Smooth muscle cell (in vitro differentiated cells): ENCODE measurements at regions not wholly inside any gene's neighbourhood (a gene's known extent, or its start where the extent isn't known, plus 50 kb on each side); places are given as distances from the start of the nearest gene placed in this dataset.
"Not testable (repeated sequence)": the region's sequence is repeated elsewhere in the genome, so short reads cannot be mapped to it uniquely, and the experiment has no call there.

Experiments used
- DNase-seq: peaks from one replicate; lab custom pipeline; 2025; ENCODE audit not compliant: unreplicated experiment; lab: John Stamatoyannopoulos, UW
- H2AFZ ChIP-seq: fragments of 200-600 bp; sonication (generic); 2 replicates; pipeline ENCODE4 v1.6.0; 2016; ENCODE audit warnings: antibody characterized with exemption, low read depth, mild to moderate bottlenecking
- H3F3A ChIP-seq: fragments of 200-600 bp; sonication (generic); 2 replicates; pipeline ENCODE4 v1.6.0; 2017; ENCODE audit warnings: antibody characterized with exemption, low read depth
- H3K27ac ChIP-seq: fragments of 200-600 bp; sonication (generic); 2 replicates; pipeline ENCODE4 v1.5.1; 2016; ENCODE audit warnings: low read depth, mild to moderate bottlenecking
- H3K27me3 ChIP-seq: fragments of 200-600 bp; sonication (generic); 2 replicates; pipeline ENCODE4 v1.6.1; 2016; ENCODE audit warnings: low read depth, mild to moderate bottlenecking
- H3K36me3 ChIP-seq: fragments of 200-600 bp; sonication (generic); 2 replicates; pipeline ENCODE4 v1.5.1; 2016; ENCODE audit warnings: low read depth
- H3K4me1 ChIP-seq: fragments of 200-600 bp; sonication (generic); 2 replicates; pipeline ENCODE4 v1.5.1; 2016; ENCODE audit warnings: low read depth
- H3K4me2 ChIP-seq: fragments of 200-600 bp; sonication (generic); 2 replicates; pipeline ENCODE4 v1.6.0; 2016; ENCODE audit warnings: mild to moderate bottlenecking
- H3K4me3 ChIP-seq: fragments of 200-600 bp; sonication (generic); 2 replicates; pipeline ENCODE4 v1.5.1; 2016; ENCODE audit warnings: mild to moderate bottlenecking
- H3K79me2 ChIP-seq: fragments of 200-600 bp; sonication (generic); 2 replicates; pipeline ENCODE4 v1.6.0; 2016; ENCODE audit warnings: low read depth, mild to moderate bottlenecking
- H3K9ac ChIP-seq: fragments of 200-600 bp; sonication (generic); 2 replicates; pipeline ENCODE4 v1.6.0; 2016; ENCODE audit warnings: low read depth
- H3K9me3 ChIP-seq: fragments of 200-600 bp; sonication (generic); replicated peaks from 2 replicates; pipeline ENCODE4 v1.5.1; 2016; ENCODE audit warnings: low read depth
- H4K20me1 ChIP-seq: fragments of 200-600 bp; sonication (generic); 2 replicates; pipeline ENCODE4 v1.6.0; 2016; ENCODE audit warnings: low read depth
- WGBS: methylation state at CpG from one replicate; pipeline ENCODE4 v1.1.7; 2016; ENCODE audit warnings: low lambda C conversion rate; 5-methylcytosine and 5-hydroxymethylcytosine counted together
- TF ChIP-seq, protein P1 (sequence below): fragments of 200-600 bp; sonication (generic); IDR thresholded peaks from 2 replicates; pipeline ENCODE4 v1.5.1; 2017; ENCODE audit warnings: borderline replicate concordance, mild to moderate bottlenecking, antibody characterized with exemption; ENCODE audit not compliant: insufficient read depth, poor library complexity, severe bottlenecking

DNA sequence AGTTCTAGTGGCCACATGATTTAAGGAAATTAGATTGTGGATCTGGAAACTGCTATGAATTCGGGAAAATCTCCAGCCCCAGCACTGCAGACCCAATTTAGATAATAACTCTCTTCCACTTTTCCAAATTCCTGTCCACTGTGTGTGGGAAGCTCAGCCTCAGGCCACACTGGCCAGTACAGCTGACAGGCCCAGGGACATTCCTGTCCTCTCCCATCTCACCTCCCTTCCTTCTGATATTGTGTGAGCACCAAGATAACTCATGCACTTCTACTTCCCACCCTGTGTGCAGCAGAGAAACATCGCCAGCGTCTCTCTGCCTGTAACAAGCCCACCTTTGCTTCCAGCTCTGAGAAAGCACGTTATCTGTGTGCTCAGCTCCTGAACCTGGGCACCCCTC, 145.1 kb upstream of the RREB1 start:
- Histone ChIP-seq H3K79me2 (no peaks in the 10 kb centered on the region), H3K36me3 (no peaks in the 10 kb centered on the region), H3K4me3 (no peak overlapping the region), H3K9me3 (no peaks in the 10 kb centered on the region), H3F3A (peaks cover under 1% of the 10 kb centered on the region), H3K27ac (no peak overlapping the region), H4K20me1 (no peaks in the 10 kb centered on the region), H3K27me3 (no peaks in the 10 kb centered on the region), H3K4me1 (no peaks in the 10 kb centered on the region), H3K9ac (no peak overlapping the region), H2AFZ (no peak overlapping the region), H3K4me2 (no peak overlapping the region)
- DNase-seq = no peak
- 78% methylated on average over 4 of the region's 4 CpGs for WGBS
- TF ChIP-seq, protein P1, sequence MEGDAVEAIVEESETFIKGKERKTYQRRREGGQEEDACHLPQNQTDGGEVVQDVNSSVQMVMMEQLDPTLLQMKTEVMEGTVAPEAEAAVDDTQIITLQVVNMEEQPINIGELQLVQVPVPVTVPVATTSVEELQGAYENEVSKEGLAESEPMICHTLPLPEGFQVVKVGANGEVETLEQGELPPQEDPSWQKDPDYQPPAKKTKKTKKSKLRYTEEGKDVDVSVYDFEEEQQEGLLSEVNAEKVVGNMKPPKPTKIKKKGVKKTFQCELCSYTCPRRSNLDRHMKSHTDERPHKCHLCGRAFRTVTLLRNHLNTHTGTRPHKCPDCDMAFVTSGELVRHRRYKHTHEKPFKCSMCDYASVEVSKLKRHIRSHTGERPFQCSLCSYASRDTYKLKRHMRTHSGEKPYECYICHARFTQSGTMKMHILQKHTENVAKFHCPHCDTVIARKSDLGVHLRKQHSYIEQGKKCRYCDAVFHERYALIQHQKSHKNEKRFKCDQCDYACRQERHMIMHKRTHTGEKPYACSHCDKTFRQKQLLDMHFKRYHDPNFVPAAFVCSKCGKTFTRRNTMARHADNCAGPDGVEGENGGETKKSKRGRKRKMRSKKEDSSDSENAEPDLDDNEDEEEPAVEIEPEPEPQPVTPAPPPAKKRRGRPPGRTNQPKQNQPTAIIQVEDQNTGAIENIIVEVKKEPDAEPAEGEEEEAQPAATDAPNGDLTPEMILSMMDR = no peak

DNA sequence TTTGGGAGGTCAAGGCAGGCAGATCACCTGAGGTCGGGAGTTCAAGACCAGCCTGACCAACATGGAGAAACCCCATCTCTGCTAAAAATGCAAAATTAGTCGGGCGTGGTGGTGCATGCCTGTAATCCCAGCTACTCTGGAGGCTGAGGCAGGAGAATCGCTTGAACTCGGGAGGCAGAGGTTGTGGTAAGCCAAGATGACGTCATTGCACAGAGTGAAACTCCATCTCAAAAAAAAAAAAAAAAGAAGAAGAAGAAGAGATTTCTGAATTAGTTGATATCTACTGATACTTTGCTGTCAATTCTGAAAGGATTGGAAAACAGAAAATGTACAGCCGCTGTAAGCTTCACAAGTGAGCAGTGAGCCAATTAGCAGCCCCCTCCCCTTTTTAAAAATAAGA, 144.4 kb upstream of the RREB1 start:
- DNase-seq, H3K79me2 ChIP-seq, H3K9ac ChIP-seq, H3K4me2 ChIP-seq, H3K4me1 ChIP-seq, H3F3A ChIP-seq, H2AFZ ChIP-seq, H3K4me3 ChIP-seq, H3K36me3 ChIP-seq, H3K9me3 ChIP-seq, H3K27me3 ChIP-seq, H4K20me1 ChIP-seq, H3K27ac ChIP-seq: not testable (repeated sequence)
- 94% methylated on average over 7 of the region's 7 CpGs for WGBS

DNA sequence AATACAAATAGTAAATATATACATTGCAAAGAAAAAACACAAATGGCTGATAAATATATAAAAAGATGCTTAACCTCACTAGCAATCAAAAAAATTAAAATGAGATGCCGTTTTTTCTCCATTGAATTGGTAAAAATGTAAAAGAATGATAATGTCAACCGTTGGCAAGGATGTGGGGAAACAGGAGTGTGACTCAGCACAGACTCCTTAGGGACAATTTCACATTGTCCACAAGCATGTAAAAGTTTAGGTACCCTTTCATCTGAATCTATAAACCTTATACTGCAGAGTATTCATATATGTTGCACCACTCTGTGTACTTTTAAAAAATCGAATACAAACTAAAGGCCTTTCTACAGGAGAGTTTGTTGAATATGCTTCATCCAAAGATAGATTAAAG, 143.1 kb upstream of the RREB1 start:
- WGBS = 69% methylated on average over 3 of the region's 3 CpGs
- H3K9me3 ChIP-seq = no peaks in the 10 kb centered on the region
- no peak overlapping the region for H3K27ac ChIP-seq
- no peaks in the 10 kb centered on the region for H3K79me2 ChIP-seq
- no peaks in the 10 kb centered on the region for H3K4me1 ChIP-seq
- H3F3A ChIP-seq = peaks cover 7% of the 10 kb centered on the region
- no peaks in the 10 kb centered on the region for H4K20me1 ChIP-seq
- H3K27me3 ChIP-seq = no peaks in the 10 kb centered on the region
- H3K36me3 ChIP-seq = no peaks in the 10 kb centered on the region
- TF ChIP-seq, protein P1 = no peak
- no peak for DNase-seq
- H2AFZ ChIP-seq = no peak overlapping the region
- no peak overlapping the region for H3K9ac ChIP-seq
- H3K4me2 ChIP-seq = no peak overlapping the region
- H3K4me3 ChIP-seq = no peak overlapping the region

GRCh38 chr6:6966127-6966526, 141.6 kb upstream of the RREB1 start:
- H3K36me3 ChIP-seq = no peaks in the 10 kb centered on the region
- H3K27me3 ChIP-seq = no peaks in the 10 kb centered on the region
- H3K9ac ChIP-seq = no peak overlapping the region
- H2AFZ ChIP-seq = no peak overlapping the region
- H4K20me1 ChIP-seq = no peaks in the 10 kb centered on the region
- TF ChIP-seq, protein P1 = no peak
- 70% methylated on average over 1 of the region's 1 CpG for WGBS
- H3K4me3 ChIP-seq = no peak overlapping the region
- DNase-seq = no peak
- H3K27ac ChIP-seq = no peak overlapping the region
- no peak overlapping the region for H3K4me2 ChIP-seq
- H3F3A ChIP-seq = peaks cover 7% of the 10 kb centered on the region
- H3K9me3 ChIP-seq = no peaks in the 10 kb centered on the region
- no peaks in the 10 kb centered on the region for H3K4me1 ChIP-seq
- H3K79me2 ChIP-seq = no peaks in the 10 kb centered on the region
